GM21528 (cell line): ENCODE measurements at regions not wholly inside any gene's neighbourhood (a gene's known extent, or its start where the extent isn't known, plus 50 kb on each side); places are given as distances from the start of the nearest gene placed in this dataset.

Experiments
- ATAC-seq: cut with Tn5 transposase; IDR thresholded peaks from one replicate; pipeline ENCODE4 v1.9.1; 2021; ENCODE audit warnings: mild to moderate bottlenecking, moderate library complexity; ENCODE audit not compliant: unreplicated experiment, low FRiP score

DNA sequence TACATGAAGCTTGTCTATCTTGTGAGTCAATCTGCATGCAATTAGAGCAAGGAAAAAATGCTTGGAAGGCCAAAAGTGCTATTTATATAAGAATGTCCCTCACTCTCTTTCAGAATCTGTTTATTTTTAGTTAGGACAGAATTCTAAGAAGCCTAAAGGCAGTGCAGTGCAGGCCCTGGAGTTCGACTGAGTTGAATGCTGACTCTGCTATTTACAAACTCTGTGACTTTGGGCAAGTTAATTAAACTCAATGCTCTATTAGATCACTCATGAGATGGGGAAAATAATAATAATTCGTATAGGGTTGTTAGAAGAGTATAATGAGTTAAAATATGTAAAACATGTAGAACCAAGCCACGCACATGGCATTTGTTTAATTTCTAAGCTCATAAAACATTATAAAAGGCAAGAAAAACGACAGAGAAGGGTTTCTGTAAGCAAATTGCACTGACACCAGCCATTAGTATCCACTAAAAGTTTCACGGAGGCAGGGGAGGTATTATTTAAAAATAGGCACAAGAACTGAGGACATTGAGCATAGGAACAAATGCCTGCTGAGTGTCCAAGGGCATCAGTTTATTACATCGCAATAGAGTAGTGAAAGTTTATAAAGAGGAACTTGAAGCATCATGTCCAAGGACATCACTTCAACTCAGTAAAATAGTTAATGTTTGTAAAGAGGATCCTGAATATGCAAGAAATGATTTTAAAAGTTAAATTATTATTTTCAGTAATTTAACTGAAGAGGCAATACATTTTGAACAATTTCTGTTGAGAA, 115.0 kb upstream of the INPP4B start:
- no peak for ATAC-seq

DNA sequence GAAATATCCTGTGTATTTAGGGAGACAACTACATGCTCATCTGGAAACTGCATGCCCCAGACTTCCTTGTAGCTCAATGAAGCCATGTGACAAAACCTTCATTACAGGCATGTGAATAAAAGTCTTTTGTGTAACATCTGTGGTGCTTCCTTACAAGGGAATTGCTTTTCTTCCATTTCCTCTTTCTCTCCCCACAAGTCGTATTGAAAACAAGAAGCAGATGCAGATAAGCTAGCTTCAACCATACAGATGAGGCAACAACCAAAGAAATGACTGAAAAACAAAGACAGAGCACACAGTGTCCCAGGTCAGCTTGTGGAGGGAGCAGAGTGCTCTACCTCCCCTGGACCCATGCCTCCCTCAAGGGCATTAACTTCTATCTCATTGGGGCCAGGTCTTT, 115.8 kb upstream of the INPP4B start:
- ATAC-seq = no peak

DNA sequence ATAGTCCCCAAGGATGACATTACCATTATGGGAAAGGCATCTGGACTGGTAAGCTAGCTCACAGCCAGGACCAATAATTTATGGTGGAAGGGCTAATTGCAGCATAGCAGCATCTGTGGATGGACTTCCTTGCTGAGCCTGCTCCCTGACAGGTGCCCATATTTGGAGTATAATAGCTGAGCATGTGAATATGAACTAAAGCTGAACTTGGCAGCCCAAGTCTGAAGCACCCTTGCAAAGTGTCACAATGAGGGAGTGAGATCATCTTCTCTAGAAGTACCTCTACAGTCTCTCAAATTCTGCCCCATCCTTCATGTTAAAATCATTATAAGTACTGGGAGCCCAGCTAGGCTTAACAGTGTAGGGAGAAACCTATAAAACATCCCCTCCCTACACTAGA, 128.2 kb upstream of the INPP4B start:
- no peak for ATAC-seq

DNA sequence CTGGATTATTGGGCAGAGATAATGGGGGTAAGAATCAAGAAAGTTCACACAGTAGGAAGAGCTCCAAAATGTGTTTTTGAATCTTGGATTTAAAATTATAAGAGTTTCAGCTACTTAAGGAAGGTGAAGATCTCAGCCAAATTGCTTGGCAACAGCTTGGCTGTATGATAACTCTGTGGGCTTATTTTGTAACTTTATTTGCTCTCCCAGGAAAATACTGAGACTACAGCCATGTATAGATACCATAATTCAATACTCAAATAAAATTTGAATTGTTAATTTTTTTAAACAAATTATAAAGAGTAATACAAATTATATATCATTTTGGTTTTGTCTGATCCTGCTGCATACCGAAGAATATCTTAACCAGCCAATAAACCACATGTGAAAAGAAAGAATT, 129.5 kb upstream of the INPP4B start:
- no peak for ATAC-seq

- ATAC-seq = no peak
These were observed 130.4 kb upstream of the INPP4B start for GRCh38 chr4:142976482-142976881.

DNA sequence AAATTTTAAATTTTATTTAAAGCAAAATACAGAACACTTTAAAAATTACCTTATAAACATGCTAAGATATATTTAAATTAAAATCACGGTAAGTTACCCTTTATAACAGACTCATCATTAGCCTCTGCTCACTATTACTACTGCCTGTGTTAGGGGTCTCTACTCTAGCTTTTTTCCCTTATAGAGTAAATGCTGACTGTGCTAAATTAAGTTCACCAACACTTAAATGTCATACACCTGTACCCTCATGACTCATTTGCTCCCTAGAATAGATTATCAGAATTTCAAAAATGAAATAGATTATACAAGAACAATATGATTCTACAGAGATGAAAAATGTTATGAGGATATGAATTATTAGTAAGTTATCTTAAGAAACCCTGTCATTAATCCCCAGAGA, 131.1 kb upstream of the INPP4B start:
- no peak for ATAC-seq

- no peak for ATAC-seq
These were observed 137.0 kb upstream of the INPP4B start for GRCh38 chr4:142983065-142983464.

GRCh38 chr4:142983589-142983988, 137.5 kb upstream of the INPP4B start:
- no peak for ATAC-seq

DNA sequence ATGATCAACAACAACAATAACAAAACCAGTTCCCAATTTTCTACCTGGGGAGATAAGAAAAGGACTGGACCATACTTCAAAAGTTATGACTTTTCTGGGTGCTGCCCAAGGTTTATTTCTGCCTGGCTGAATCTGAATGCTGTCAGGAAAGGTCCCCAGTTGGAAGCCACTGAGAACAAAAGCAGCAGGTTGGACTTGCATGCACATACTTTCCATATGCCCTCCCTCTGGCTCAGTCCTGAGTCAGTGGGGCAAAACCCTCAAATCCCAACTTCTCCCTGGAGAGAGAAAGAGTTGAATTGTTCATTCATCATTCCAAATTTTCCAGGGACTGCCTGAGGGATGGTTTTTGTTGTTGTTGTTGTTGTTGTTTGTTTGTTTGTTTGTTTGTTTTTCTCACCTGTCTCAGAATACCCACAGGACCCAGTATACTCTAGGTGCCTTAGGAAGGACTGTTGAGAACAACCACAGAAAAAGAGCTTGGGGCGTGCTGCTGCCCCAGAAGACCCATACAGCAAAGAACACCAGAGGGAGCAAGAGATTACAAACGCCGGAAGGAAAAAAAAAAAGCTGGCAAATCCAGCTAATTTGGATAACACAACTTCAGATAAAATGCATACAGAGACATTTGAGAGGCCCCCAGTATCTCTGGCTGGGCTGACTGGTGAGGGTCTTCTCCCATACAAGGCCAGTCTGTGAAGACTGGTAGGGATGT, 138.9 kb upstream of the INPP4B start:
- ATAC-seq = no peak

GRCh38 chr4:143016171-143016570, 168.5 kb upstream of the USP38 start:
- no peak for ATAC-seq

DNA sequence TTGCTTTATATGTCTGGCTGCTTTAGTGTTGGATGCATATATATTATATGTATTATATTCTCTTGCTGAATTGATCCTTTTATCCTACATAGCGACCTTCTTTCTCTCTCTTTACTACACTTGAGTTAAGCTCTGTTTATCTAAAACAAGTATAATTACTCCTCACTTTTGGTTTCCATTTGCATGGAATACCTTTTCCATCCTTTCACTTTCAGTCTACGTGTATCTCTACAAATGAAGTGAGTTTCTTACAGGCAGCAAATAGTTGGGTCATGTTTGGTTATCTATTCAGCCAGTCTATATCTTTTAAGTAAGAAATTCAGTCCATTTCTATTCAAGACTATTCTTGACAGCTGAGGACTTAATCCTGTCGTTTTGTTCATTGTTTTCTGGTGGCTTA, 167.5 kb upstream of the USP38 start:
- ATAC-seq = no peak

DNA sequence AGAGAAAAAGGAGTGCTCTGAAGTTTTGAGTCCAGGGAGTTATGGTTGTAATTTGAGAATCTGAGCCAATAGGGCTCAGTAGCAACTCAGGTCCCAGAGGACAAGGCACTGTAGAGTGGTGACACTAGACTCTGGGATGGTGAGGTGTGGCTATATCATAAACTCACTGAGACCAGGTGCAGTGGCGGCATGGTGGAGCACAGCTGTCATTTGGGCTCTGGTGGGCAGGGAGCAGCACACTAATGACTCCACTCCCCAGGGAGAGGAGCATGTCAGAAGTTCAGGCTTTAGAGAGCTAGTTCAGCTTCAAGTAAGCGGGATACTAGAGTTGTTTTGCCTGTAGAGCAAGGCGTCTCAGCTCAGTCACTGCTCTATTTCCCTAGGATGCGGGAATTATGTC, 165.4 kb upstream of the USP38 start:
- no peak for ATAC-seq

GRCh38 chr4:143021384-143021783, 163.3 kb upstream of the USP38 start:
- peak; percentile 88 for ATAC-seq

DNA sequence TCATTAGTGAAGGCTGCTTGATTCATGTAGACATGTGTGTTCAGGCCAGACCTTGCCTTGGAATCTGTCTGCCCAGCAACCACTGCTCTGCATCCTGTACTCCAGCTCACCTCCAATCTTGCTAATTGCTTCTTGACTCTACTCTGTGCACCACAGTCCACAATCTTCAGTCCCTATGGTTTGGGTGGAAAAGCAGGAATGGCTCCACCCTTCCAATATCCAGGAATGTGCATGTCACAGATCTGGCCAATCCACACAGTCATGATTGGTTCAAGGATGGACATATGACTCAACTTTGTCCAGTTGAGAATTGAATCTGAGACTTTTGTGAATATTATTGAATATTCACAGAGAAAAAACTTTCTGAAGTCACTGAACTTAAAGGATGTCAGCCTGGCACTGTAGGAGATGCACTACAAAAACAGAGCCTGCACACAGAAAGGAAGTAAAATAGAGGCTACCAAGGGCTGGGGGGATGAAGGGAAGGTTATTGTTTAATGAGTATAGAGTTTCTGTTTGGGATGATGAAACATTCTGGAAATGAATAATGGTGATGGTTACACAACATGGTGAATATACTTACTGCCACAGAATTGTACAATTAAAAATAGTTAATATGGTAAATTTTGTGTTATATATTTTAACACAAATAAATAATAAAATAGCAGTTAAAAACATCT, 161.3 kb upstream of the USP38 start:
- ATAC-seq = peak; percentile 41

- peak; percentile 39 for ATAC-seq
These were observed 159.5 kb upstream of the USP38 start for GRCh38 chr4:143025081-143025704.

- no peak for ATAC-seq
These were observed 158.1 kb upstream of the USP38 start for GRCh38 chr4:143026459-143027170.

- no peak for ATAC-seq
These were observed 149.1 kb upstream of the USP38 start for GRCh38 chr4:143035661-143036060.

- no peak for ATAC-seq
These were observed 148.3 kb upstream of the USP38 start for GRCh38 chr4:143036443-143036842.

DNA sequence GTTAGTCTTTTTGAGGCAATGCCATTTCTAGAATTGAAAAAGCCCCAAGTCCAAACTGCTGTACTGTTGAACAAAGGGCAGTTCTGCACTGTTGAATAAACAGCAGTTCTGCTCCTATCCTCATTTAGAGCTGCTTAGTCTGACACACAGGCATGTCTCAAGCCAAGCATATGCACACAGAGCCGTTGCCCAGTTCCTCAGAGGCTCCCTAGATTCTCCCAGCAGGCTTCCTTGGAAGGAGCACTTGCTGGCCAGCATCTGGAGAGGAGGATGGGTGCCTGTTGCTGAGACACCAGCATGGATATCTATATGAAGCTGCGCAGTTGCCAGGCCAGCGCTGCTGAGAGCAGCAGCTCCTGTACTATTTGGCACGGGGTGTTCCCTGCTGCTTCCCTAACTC, 138.3 kb upstream of the USP38 start:
- no peak for ATAC-seq

GRCh38 chr4:143046906-143047305, 137.8 kb upstream of the USP38 start:
- ATAC-seq = no peak
